ENCODE measurements at regions not wholly inside any gene's neighbourhood (a gene's known extent, or its start where the extent isn't known, plus 50 kb on each side); places are given as distances from the start of the nearest gene placed in this dataset.

DNA sequence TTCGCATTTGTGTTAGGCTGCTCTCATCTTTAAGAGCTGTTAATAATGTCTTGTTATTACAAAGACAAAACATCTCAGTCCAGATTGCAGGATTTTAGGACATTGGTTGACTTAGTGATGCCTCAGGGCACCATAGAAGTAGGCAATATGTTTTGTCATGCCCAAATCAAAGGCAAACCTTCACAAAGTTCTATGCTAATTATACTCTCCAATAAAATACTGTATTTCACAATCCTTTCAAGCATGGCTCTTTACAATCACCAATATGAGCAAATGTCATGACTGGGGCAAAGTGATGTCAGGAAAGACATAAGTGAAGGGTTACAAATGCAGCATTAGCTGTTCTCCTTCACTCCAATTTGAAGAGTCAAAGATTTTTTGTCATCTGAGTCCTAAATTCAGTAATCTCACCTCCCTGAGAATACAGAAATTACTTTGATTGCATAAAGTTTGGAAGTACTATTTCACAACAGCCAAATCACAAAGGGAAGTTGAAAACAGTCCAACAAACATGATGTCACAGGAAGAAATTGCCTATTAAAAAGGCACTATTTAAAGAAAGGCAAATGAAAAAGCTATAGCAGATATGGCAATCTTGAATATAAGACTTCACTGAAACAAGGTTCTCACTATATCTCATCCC, 303.2 kb downstream of the PRR16 start:
- DNase-seq (ENCODE audit: low read depth in 1 of 2, low spot score in 1 of 2): no peak
- FAIRE-seq: no peak
- TF ChIP-seq KDM1A (IDR thresholded peaks at IDR 0.05; ENCODE audit: low read depth): no peak
- no peak for TF ChIP-seq ESRRA (IDR thresholded peaks at IDR 0.05; ENCODE audit: borderline replicate concordance, low read length)
- TF ChIP-seq, protein P1, sequence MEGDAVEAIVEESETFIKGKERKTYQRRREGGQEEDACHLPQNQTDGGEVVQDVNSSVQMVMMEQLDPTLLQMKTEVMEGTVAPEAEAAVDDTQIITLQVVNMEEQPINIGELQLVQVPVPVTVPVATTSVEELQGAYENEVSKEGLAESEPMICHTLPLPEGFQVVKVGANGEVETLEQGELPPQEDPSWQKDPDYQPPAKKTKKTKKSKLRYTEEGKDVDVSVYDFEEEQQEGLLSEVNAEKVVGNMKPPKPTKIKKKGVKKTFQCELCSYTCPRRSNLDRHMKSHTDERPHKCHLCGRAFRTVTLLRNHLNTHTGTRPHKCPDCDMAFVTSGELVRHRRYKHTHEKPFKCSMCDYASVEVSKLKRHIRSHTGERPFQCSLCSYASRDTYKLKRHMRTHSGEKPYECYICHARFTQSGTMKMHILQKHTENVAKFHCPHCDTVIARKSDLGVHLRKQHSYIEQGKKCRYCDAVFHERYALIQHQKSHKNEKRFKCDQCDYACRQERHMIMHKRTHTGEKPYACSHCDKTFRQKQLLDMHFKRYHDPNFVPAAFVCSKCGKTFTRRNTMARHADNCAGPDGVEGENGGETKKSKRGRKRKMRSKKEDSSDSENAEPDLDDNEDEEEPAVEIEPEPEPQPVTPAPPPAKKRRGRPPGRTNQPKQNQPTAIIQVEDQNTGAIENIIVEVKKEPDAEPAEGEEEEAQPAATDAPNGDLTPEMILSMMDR (IDR thresholded peaks at IDR 0.05): no peak
- TF ChIP-seq, protein P2, sequence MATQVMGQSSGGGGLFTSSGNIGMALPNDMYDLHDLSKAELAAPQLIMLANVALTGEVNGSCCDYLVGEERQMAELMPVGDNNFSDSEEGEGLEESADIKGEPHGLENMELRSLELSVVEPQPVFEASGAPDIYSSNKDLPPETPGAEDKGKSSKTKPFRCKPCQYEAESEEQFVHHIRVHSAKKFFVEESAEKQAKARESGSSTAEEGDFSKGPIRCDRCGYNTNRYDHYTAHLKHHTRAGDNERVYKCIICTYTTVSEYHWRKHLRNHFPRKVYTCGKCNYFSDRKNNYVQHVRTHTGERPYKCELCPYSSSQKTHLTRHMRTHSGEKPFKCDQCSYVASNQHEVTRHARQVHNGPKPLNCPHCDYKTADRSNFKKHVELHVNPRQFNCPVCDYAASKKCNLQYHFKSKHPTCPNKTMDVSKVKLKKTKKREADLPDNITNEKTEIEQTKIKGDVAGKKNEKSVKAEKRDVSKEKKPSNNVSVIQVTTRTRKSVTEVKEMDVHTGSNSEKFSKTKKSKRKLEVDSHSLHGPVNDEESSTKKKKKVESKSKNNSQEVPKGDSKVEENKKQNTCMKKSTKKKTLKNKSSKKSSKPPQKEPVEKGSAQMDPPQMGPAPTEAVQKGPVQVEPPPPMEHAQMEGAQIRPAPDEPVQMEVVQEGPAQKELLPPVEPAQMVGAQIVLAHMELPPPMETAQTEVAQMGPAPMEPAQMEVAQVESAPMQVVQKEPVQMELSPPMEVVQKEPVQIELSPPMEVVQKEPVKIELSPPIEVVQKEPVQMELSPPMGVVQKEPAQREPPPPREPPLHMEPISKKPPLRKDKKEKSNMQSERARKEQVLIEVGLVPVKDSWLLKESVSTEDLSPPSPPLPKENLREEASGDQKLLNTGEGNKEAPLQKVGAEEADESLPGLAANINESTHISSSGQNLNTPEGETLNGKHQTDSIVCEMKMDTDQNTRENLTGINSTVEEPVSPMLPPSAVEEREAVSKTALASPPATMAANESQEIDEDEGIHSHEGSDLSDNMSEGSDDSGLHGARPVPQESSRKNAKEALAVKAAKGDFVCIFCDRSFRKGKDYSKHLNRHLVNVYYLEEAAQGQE (IDR thresholded peaks at IDR 0.05): no peak
- no peak for TF ChIP-seq EP300 (IDR thresholded peaks at IDR 0.05)
- TF ChIP-seq FOSL2 (IDR thresholded peaks at IDR 0.05): no peak
- TF ChIP-seq FOSL2 (CRISPR knock-in tag; IDR thresholded peaks at IDR 0.05): no peak
- TF ChIP-seq RFX5 (IDR thresholded peaks at IDR 0.05): no peak
- no peak for TF ChIP-seq ZSCAN20 (CRISPR knock-in tag; IDR thresholded peaks at IDR 0.05)
- TF ChIP-seq EHF (CRISPR knock-in tag; IDR thresholded peaks at IDR 0.05): no peak
- TF ChIP-seq MYC (IDR thresholded peaks at IDR 0.05; ENCODE audit: borderline replicate concordance, low read length): no peak
- TF ChIP-seq, protein P3, sequence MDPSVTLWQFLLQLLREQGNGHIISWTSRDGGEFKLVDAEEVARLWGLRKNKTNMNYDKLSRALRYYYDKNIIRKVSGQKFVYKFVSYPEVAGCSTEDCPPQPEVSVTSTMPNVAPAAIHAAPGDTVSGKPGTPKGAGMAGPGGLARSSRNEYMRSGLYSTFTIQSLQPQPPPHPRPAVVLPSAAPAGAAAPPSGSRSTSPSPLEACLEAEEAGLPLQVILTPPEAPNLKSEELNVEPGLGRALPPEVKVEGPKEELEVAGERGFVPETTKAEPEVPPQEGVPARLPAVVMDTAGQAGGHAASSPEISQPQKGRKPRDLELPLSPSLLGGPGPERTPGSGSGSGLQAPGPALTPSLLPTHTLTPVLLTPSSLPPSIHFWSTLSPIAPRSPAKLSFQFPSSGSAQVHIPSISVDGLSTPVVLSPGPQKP (IDR thresholded peaks at IDR 0.05; ENCODE audit: low read depth, low read length): no peak
- no peak for TF ChIP-seq TFCP2L1 (CRISPR knock-in tag; IDR thresholded peaks at IDR 0.05)
- TF ChIP-seq HEYL (CRISPR knock-in tag; IDR thresholded peaks at IDR 0.05): no peak
- TF ChIP-seq NPAS2 (CRISPR knock-in tag; IDR thresholded peaks at IDR 0.05; ENCODE audit: borderline replicate concordance): no peak
- no peak for TF ChIP-seq NFE2L2 (conservative IDR thresholded peaks at IDR 0.05; ENCODE audit: low read length)

DNA sequence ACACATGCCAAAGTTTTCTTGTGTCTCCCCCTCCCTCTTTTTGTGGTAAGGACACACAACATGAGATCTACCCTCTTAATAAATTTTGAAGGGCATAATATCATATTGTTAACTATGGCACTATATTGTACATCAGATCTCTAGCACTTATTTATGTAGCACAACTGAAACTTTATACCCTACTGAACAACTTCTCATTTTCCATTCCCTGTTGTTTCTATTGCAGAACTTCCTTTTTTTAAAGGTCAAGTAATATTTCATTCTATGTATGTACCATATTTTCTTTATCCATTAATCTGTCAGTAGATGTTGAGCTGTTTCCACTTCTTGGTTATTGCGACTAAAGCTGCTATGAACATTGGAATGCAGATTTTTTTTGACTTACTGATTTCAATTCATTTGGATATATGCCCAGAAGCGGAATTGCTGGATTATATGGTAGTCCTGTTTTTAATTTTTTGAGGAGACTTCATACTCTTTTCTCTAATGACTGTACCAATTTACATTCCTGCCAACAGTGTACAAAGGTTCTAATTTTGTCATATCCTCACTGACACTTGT, 305.3 kb downstream of the PRR16 start:
- ChIA-PET POLR2A (no interaction called here), CTCF (no interaction called here)
- H3K4me3 ChIP-seq: no peak overlapping the region
- no peak overlapping the region for H3K4me2 ChIP-seq
- no peaks in the 10 kb centered on the region for H3K9me3 ChIP-seq
- DNase-seq (ENCODE audit: low read depth in 1 of 2, low spot score in 1 of 2) (no peak), FAIRE-seq (no peak), ATAC-seq (no peak)
- TF ChIP-seq NPAS2 (CRISPR knock-in tag; IDR thresholded peaks at IDR 0.05; ENCODE audit: borderline replicate concordance) (no peak), RCOR1 (IDR thresholded peaks at IDR 0.05; ENCODE audit: low read depth, low read length) (no peak), ZSCAN20 (CRISPR knock-in tag; IDR thresholded peaks at IDR 0.05) (no peak)
- TF ChIP-seq, protein P4, sequence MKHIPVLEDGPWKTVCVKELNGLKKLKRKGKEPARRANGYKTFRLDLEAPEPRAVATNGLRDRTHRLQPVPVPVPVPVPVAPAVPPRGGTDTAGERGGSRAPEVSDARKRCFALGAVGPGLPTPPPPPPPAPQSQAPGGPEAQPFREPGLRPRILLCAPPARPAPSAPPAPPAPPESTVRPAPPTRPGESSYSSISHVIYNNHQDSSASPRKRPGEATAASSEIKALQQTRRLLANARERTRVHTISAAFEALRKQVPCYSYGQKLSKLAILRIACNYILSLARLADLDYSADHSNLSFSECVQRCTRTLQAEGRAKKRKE (CRISPR knock-in tag; IDR thresholded peaks at IDR 0.05; ENCODE audit: low read depth): no peak
- no peaks in the 10 kb centered on the region for H3K4me1 ChIP-seq
- WGBS (ENCODE audit: missing lambda C conversion rate): 37% methylated on average over 2 of the region's 2 CpGs
- no peak overlapping the region for H3K27ac ChIP-seq

More for the DNA sequence above, 303.2 kb downstream of the PRR16 start:
- ChIA-PET CTCF (no interaction called here), POLR2A (no interaction called here)
- no peak overlapping the region for H3K4me2 ChIP-seq
- no peak overlapping the region for H3K4me3 ChIP-seq
- no peak for ATAC-seq
- WGBS (ENCODE audit: missing lambda C conversion rate): 5% methylated on average over 1 of the region's 1 CpG
- H3K4me1 ChIP-seq: no peaks in the 10 kb centered on the region
- no peak overlapping the region for H3K27ac ChIP-seq
- no peaks in the 10 kb centered on the region for H3K9me3 ChIP-seq
